Fibroblast of lung (primary cell): ENCODE measurements at regions not wholly inside any gene's neighbourhood (a gene's known extent, or its start where the extent isn't known, plus 50 kb on each side); places are given as distances from the start of the nearest gene placed in this dataset.

ENCODE experiments used
- DNase-seq, 2 donors: peaks; one replicate each; pipeline versions ENCODE4 v3.0.0 to v3.0.0-alpha.2; 2010; ENCODE audit warnings: low read depth in 2 of 2
- H2AFZ ChIP-seq: 2 replicates; pipeline ENCODE4 v1.5.1; 2012; ENCODE audit warnings: low read length, control low read depth, inconsistent platforms
- H3K27ac ChIP-seq: 2 replicates; pipeline ENCODE4 v1.5.1; 2011; ENCODE audit warnings: low read length, control low read depth; ENCODE audit not compliant: insufficient read depth
- H3K27me3 ChIP-seq: 2 replicates; pipeline ENCODE4 v1.5.1; 2011; ENCODE audit warnings: mild to moderate bottlenecking, low read length; ENCODE audit not compliant: control insufficient read depth, insufficient read depth
- H3K36me3 ChIP-seq: 2 replicates; pipeline ENCODE4 v1.5.1; 2011; ENCODE audit warnings: low read length; ENCODE audit not compliant: control insufficient read depth, insufficient read depth
- H3K4me1 ChIP-seq: 2 replicates; pipeline ENCODE4 v1.5.1; 2011; ENCODE audit warnings: low read length; ENCODE audit not compliant: control insufficient read depth, insufficient read depth; ENCODE audit errors: extremely low read depth
- H3K4me2 ChIP-seq: 2 replicates; pipeline ENCODE4 v1.5.1; 2011; ENCODE audit warnings: low read length, control low read depth; ENCODE audit not compliant: insufficient read depth; ENCODE audit errors: extremely low read depth
- H3K4me3 ChIP-seq, 4 experiments: fragments of 200-600 bp in 1 of 4; sonication (generic) in 1 of 4; replicated peaks in 1 of 4; 2 replicates each; pipeline ENCODE4 v1.5.1; 2011 to 2016; ENCODE audit warnings: low read length in 4 of 4, low read depth in 3 of 4, mild to moderate bottlenecking in 3 of 4, control low read depth in 2 of 4, inconsistent platforms in 1 of 4, mixed read lengths in 1 of 4; ENCODE audit not compliant: insufficient read depth in 1 of 4; ENCODE audit errors: control extremely low read depth in 1 of 4
- H3K79me2 ChIP-seq: 2 replicates; pipeline ENCODE4 v1.5.1; 2012; ENCODE audit warnings: mild to moderate bottlenecking, low read length, inconsistent platforms; ENCODE audit not compliant: control insufficient read depth, insufficient read depth
- H3K9ac ChIP-seq: 2 replicates; pipeline ENCODE4 v1.5.1; 2011; ENCODE audit warnings: mild to moderate bottlenecking, low read length, control low read depth; ENCODE audit not compliant: insufficient read depth
- H3K9me3 ChIP-seq: 2 replicates; pipeline ENCODE4 v1.5.1; 2012; ENCODE audit warnings: low read depth, low read length; ENCODE audit not compliant: control insufficient read depth, insufficient read depth
- H4K20me1 ChIP-seq: 2 replicates; pipeline ENCODE4 v1.5.1; 2011; ENCODE audit warnings: low read length; ENCODE audit not compliant: control insufficient read depth, insufficient read depth; ENCODE audit errors: extremely low read depth
- CTCF ChIP-seq, 2 donors: IDR thresholded peaks in 1 of 2; conservative IDR thresholded peaks in 1 of 2; 1 replicate in 1 of 2; 2 replicates in 1 of 2; pipeline ENCODE4 v1.5.1; 2011 to 2012; ENCODE audit warnings: low read length in 2 of 2, control low read depth in 1 of 2, inconsistent platforms in 1 of 2, low read depth in 1 of 2, mild to moderate bottlenecking in 1 of 2
- EZH2 ChIP-seq: IDR thresholded peaks from 2 replicates; pipeline ENCODE4 v1.5.1; 2012; ENCODE audit warnings: low read length, control low read depth, mild to moderate bottlenecking; ENCODE audit errors: missing control alignments

GRCh38 chr1:30353637-30354036 is 369.7 kb downstream of the MATN1 start:
- Histone ChIP-seq H3K27me3 (no peaks in the 10 kb centered on the region), H3K4me1 (no peaks in the 10 kb centered on the region), H2AFZ (no peak overlapping the region), H3K27ac (no peak overlapping the region), H4K20me1 (no peaks in the 10 kb centered on the region), H3K4me3 (no peak overlapping the region), H3K4me2 (no peak overlapping the region), H3K9me3 (no peaks in the 10 kb centered on the region), H3K36me3 (no peaks in the 10 kb centered on the region), H3K9ac (no peak overlapping the region), H3K79me2 (no peaks in the 10 kb centered on the region)
- TF ChIP-seq CTCF (conservative IDR thresholded peaks at IDR 0.05 in 1 of 2, IDR thresholded peaks at IDR 0.05 in 1 of 2; ENCODE audit: low read depth in 1 of 2, low read length in 2 of 2), result peak in 1 of 2 donors; percentile 41
- TF ChIP-seq EZH2, result no peak
- peak; percentile 1 to 10 for DNase-seq

- Histone ChIP-seq H3K27me3 (no peaks in the 10 kb centered on the region), H4K20me1 (no peaks in the 10 kb centered on the region), H2AFZ (no peak overlapping the region), H3K4me2 (no peak overlapping the region), H3K4me3 (no peak overlapping the region), H3K36me3 (no peaks in the 10 kb centered on the region), H3K4me1 (no peaks in the 10 kb centered on the region), H3K27ac (no peak overlapping the region), H3K9me3 (no peaks in the 10 kb centered on the region), H3K79me2 (no peaks in the 10 kb centered on the region), H3K9ac (no peak overlapping the region)
- DNase-seq, result no peak
- TF ChIP-seq EZH2 (no peak), CTCF (conservative IDR thresholded peaks at IDR 0.05 in 1 of 2, IDR thresholded peaks at IDR 0.05 in 1 of 2; ENCODE audit: low read depth in 1 of 2, low read length in 2 of 2) (no peak)
Observed at GRCh38 chr1:30348147-30348546, 375.2 kb downstream of the MATN1 start.

- Histone ChIP-seq H3K4me1 (no peaks in the 10 kb centered on the region), H3K36me3 (no peaks in the 10 kb centered on the region), H4K20me1 (no peaks in the 10 kb centered on the region), H3K27me3 (no peaks in the 10 kb centered on the region), H3K9me3 (no peaks in the 10 kb centered on the region), H3K4me2 (no peak overlapping the region), H3K79me2 (no peaks in the 10 kb centered on the region), H3K4me3 (no peak overlapping the region), H3K9ac (no peak overlapping the region), H2AFZ (no peak overlapping the region), H3K27ac (no peak overlapping the region)
- no peak for DNase-seq
- no peak for TF ChIP-seq CTCF (conservative IDR thresholded peaks at IDR 0.05 in 1 of 2, IDR thresholded peaks at IDR 0.05 in 1 of 2; ENCODE audit: low read depth in 1 of 2, low read length in 2 of 2)
Observed at GRCh38 chr1:30345491-30346130, 377.8 kb downstream of the MATN1 start.
